ENCODE measurements at regions not wholly inside any gene's neighbourhood (a gene's known extent, or its start where the extent isn't known, plus 50 kb on each side); places are given as distances from the start of the nearest gene placed in this dataset.

- no peak overlapping the region for H2AFZ ChIP-seq (ENCODE audit: insufficient read depth, low read depth, low read length, poor library complexity, severe bottlenecking)
- POLR2A ChIA-PET: no interaction called here
- 63% methylated on average over 2 of the region's 4 CpGs for WGBS (ENCODE audit: insufficient coverage)
- CTCF ChIA-PET: no interaction called here
- no peak overlapping the region for H3K9ac ChIP-seq (ENCODE audit: low read length)
- H3K9me3 Mint-ChIP-seq (ENCODE audit: insufficient read depth): no peaks in the 10 kb centered on the region
- no peak for ATAC-seq (ENCODE audit: low read depth)
- H3K4me3 ChIP-seq (ENCODE audit: control extremely low read depth in 1 of 5, extremely low read depth in 1 of 5, insufficient read depth in 1 of 5, low read depth in 2 of 5, low read length in 4 of 5): no peak overlapping the region
- intact Hi-C loops (cut with micrococcal nuclease): no loop called here
- no peak overlapping the region for H3K4me2 ChIP-seq (replicated peaks; ENCODE audit: low read depth, low read length, poor library complexity, severe bottlenecking)
- TF ChIP-seq EZH2 (IDR thresholded peaks at IDR 0.05; ENCODE audit: borderline replicate concordance, insufficient read depth, low read depth, low read length, poor library complexity, severe bottlenecking): no peak
- TF ChIP-seq, protein P1, sequence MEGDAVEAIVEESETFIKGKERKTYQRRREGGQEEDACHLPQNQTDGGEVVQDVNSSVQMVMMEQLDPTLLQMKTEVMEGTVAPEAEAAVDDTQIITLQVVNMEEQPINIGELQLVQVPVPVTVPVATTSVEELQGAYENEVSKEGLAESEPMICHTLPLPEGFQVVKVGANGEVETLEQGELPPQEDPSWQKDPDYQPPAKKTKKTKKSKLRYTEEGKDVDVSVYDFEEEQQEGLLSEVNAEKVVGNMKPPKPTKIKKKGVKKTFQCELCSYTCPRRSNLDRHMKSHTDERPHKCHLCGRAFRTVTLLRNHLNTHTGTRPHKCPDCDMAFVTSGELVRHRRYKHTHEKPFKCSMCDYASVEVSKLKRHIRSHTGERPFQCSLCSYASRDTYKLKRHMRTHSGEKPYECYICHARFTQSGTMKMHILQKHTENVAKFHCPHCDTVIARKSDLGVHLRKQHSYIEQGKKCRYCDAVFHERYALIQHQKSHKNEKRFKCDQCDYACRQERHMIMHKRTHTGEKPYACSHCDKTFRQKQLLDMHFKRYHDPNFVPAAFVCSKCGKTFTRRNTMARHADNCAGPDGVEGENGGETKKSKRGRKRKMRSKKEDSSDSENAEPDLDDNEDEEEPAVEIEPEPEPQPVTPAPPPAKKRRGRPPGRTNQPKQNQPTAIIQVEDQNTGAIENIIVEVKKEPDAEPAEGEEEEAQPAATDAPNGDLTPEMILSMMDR (IDR thresholded peaks at IDR 0.05): no peak
- peaks cover 0 to 2% (median 0%) of the 10 kb centered on the region in 4 experiments for H3K27me3 ChIP-seq (replicated peaks in 1 of 4; ENCODE audit: control extremely low read depth in 1 of 4, control insufficient read depth in 3 of 4, insufficient read depth in 4 of 4, low read length in 3 of 4)
- no peak overlapping the region for H3K4me3 Mint-ChIP-seq
- DNase-seq: no peak
- no peaks in the 10 kb centered on the region for H3K79me2 ChIP-seq (ENCODE audit: control insufficient read depth, insufficient read depth, low read length)
- no peaks in the 10 kb centered on the region for H3K4me1 Mint-ChIP-seq
- peaks cover 23% of the 10 kb centered on the region for H3K27me3 Mint-ChIP-seq
- no peaks in the 10 kb centered on the region for H3K4me1 ChIP-seq (ENCODE audit: control insufficient read depth in 2 of 2, insufficient read depth in 2 of 2, low read length in 2 of 2)
- no peak overlapping the region for H3K27ac Mint-ChIP-seq
- no peaks in the 10 kb centered on the region for H3K36me3 ChIP-seq (replicated peaks in 1 of 2; ENCODE audit: control extremely low read depth in 1 of 2, control insufficient read depth in 1 of 2, extremely low read depth in 1 of 2, insufficient read depth in 2 of 2, low read length in 1 of 2)
- no peaks in the 10 kb centered on the region for H4K20me1 ChIP-seq (ENCODE audit: control insufficient read depth, insufficient read depth, low read length, poor library complexity, severe bottlenecking)
- no peaks in the 10 kb centered on the region for H3K9me3 ChIP-seq (ENCODE audit: control extremely low read depth in 1 of 3, control insufficient read depth in 2 of 3, insufficient read depth in 1 of 3, low read length in 2 of 3)
- H3K27ac ChIP-seq (ENCODE audit: low read length in 2 of 2): no peak overlapping the region
Observed at GRCh38 chr10:94077042-94077441, 83.3 kb downstream of the PLCE1 start.

- H3K27me3 Mint-ChIP-seq: peaks cover 11% of the 10 kb centered on the region
- ChIA-PET POLR2A (no interaction called here), CTCF (no interaction called here)
- H3K9me3 Mint-ChIP-seq (ENCODE audit: insufficient read depth): no peaks in the 10 kb centered on the region
- no peak for ATAC-seq (ENCODE audit: low read depth)
- Histone ChIP-seq H3K9ac (ENCODE audit: low read length) (no peak overlapping the region), H3K27ac (ENCODE audit: low read length in 2 of 2) (no peak overlapping the region), H2AFZ (ENCODE audit: insufficient read depth, low read depth, low read length, poor library complexity, severe bottlenecking) (no peak overlapping the region), H3K27me3 (replicated peaks in 1 of 4; ENCODE audit: control extremely low read depth in 1 of 4, control insufficient read depth in 3 of 4, insufficient read depth in 4 of 4, low read length in 3 of 4) (peaks cover 0 to 2% (median 0%) of the 10 kb centered on the region in 4 experiments), H3K79me2 (ENCODE audit: control insufficient read depth, insufficient read depth, low read length) (no peaks in the 10 kb centered on the region), H3K4me2 (replicated peaks; ENCODE audit: low read depth, low read length, poor library complexity, severe bottlenecking) (no peak overlapping the region), H3K9me3 (ENCODE audit: control extremely low read depth in 1 of 3, control insufficient read depth in 2 of 3, insufficient read depth in 1 of 3, low read length in 2 of 3) (no peaks in the 10 kb centered on the region), H3K36me3 (replicated peaks in 1 of 2; ENCODE audit: control extremely low read depth in 1 of 2, control insufficient read depth in 1 of 2, extremely low read depth in 1 of 2, insufficient read depth in 2 of 2, low read length in 1 of 2) (no peaks in the 10 kb centered on the region), H3K4me1 (ENCODE audit: control insufficient read depth in 2 of 2, insufficient read depth in 2 of 2, low read length in 2 of 2) (no peaks in the 10 kb centered on the region), H3K4me3 (ENCODE audit: control extremely low read depth in 1 of 5, extremely low read depth in 1 of 5, insufficient read depth in 1 of 5, low read depth in 2 of 5, low read length in 4 of 5) (no peak overlapping the region), H4K20me1 (ENCODE audit: control insufficient read depth, insufficient read depth, low read length, poor library complexity, severe bottlenecking) (no peaks in the 10 kb centered on the region)
- H3K4me1 Mint-ChIP-seq: no peaks in the 10 kb centered on the region
- no peak overlapping the region for H3K4me3 Mint-ChIP-seq
- intact Hi-C loops (cut with micrococcal nuclease): no loop called here
- TF ChIP-seq EZH2 (IDR thresholded peaks at IDR 0.05; ENCODE audit: borderline replicate concordance, insufficient read depth, low read depth, low read length, poor library complexity, severe bottlenecking): no peak
- TF ChIP-seq, protein P1 (IDR thresholded peaks at IDR 0.05): no peak
- DNase-seq: no peak
- no peak overlapping the region for H3K27ac Mint-ChIP-seq
Observed at GRCh38 chr10:94080108-94080507, 86.4 kb downstream of the PLCE1 start.
